ENCODE measurements at regions not wholly inside any gene's neighbourhood (a gene's known extent, or its start where the extent isn't known, plus 50 kb on each side); places are given as distances from the start of the nearest gene placed in this dataset.

- H2BK120ac ChIP-seq (ENCODE audit: low read depth, low read length, poor library complexity, severe bottlenecking), result no peak overlapping the region
- no peak overlapping the region for H3K14ac ChIP-seq (ENCODE audit: insufficient read depth, low read length)
- no peak overlapping the region for H3K27ac Mint-ChIP-seq
- 100% methylated on average over 1 of the region's 2 CpGs for WGBS (ENCODE audit: extremely low coverage, insufficient read length, low lambda C conversion rate)
- H3K4me3 Mint-ChIP-seq, result no peak overlapping the region
- H2BK5ac ChIP-seq (ENCODE audit: insufficient read length, low read length), result no peak overlapping the region
- no peak overlapping the region for H3T11ph ChIP-seq (ENCODE audit: low read length)
- H3K79me1 ChIP-seq (ENCODE audit: insufficient read depth, low read depth, low read length, poor library complexity, severe bottlenecking), result no peaks in the 10 kb centered on the region
- no peak overlapping the region for H2BK12ac ChIP-seq (ENCODE audit: insufficient read length, low read depth, low read length)
- H2AFZ ChIP-seq (ENCODE audit: low read length), result no peak overlapping the region
- H3K27ac ChIP-seq (ENCODE audit: insufficient read length, low read depth, low read length), result no peak overlapping the region
- H3K9me3 Mint-ChIP-seq, result peaks cover 0 to 2% of the 10 kb centered on the region in 2 experiments; a peak in 1 of 5 replicates
- H3K4me1 ChIP-seq (ENCODE audit: insufficient read depth, low read length), result no peaks in the 10 kb centered on the region
- no peaks in the 10 kb centered on the region for H3K9me3 ChIP-seq (ENCODE audit: control insufficient read depth, low read depth, low read length)
- H3K36me3 Mint-ChIP-seq (ENCODE audit: insufficient read depth in 1 of 3, low read depth in 3 of 3), result no peaks in the 10 kb centered on the region; a peak in 1 of 7 replicates
- no peaks in the 10 kb centered on the region for H3K79me2 ChIP-seq (ENCODE audit: insufficient read depth, low read length)
- no peaks in the 10 kb centered on the region for H3K27me3 Mint-ChIP-seq (ENCODE audit: low read depth)
- H2BK20ac ChIP-seq (ENCODE audit: low read depth, low read length, poor library complexity, severe bottlenecking), result no peak overlapping the region
- H2BK15ac ChIP-seq (ENCODE audit: low read depth, low read length), result no peak overlapping the region
- H4K20me1 ChIP-seq (ENCODE audit: control insufficient read depth, insufficient read depth, insufficient read length), result no peaks in the 10 kb centered on the region
- DNase-seq, result no peak
- H3K4ac ChIP-seq (ENCODE audit: low read depth, low read length), result no peak overlapping the region
- no peak overlapping the region for H3K9ac ChIP-seq (ENCODE audit: extremely low read depth, insufficient read length, low read length)
- H3K4me2 ChIP-seq (ENCODE audit: insufficient read depth, insufficient read length, low read length), result no peak overlapping the region
- no peak overlapping the region for H4K91ac ChIP-seq (ENCODE audit: insufficient read length, low read depth, low read length)
- no peak overlapping the region for H2AK5ac ChIP-seq (ENCODE audit: insufficient read length, low read length)
- no peak for TF ChIP-seq CTCF (conservative IDR thresholded peaks at IDR 0.05)
- no peaks in the 10 kb centered on the region for H3K4me1 Mint-ChIP-seq
- no peaks in the 10 kb centered on the region for H3K23me2 ChIP-seq (ENCODE audit: insufficient read length, low read depth, low read length, poor library complexity, severe bottlenecking)
- H3K23ac ChIP-seq (ENCODE audit: insufficient read length, low read depth, low read length), result no peak overlapping the region
- no peak overlapping the region for H3K56ac ChIP-seq (ENCODE audit: insufficient read length, low read depth, low read length)
- no peak overlapping the region for H4K5ac ChIP-seq (ENCODE audit: insufficient read length, low read depth, low read length)
- H3K27me3 ChIP-seq (ENCODE audit: insufficient read depth, low read length), result no peaks in the 10 kb centered on the region
- no peak overlapping the region for H3K18ac ChIP-seq (ENCODE audit: insufficient read length, low read depth, low read length)
- H4K8ac ChIP-seq (replicated peaks; ENCODE audit: insufficient read length, low read depth, low read length), result no peak overlapping the region
Measured at GRCh38 chr14:28944605-28945004, 178.0 kb downstream of the FOXG1 start.

All from H9 (cell line).